SK-N-MC (cell line): ENCODE measurements at regions not wholly inside any gene's neighbourhood (a gene's known extent, or its start where the extent isn't known, plus 50 kb on each side); places are given as distances from the start of the nearest gene placed in this dataset.

Experiments
- EZH2 ChIP-seq: fragments of 200-600 bp; sonication (generic); IDR thresholded peaks from one replicate; pipeline ENCODE4 v1.6.1; 2017; ENCODE audit warnings: antibody characterized with exemption
- POLR2AphosphoS5 ChIP-seq: IDR thresholded peaks from 2 replicates; pipeline ENCODE4 v1.6.1; 2012; ENCODE audit warnings: mild to moderate bottlenecking, low read depth, low read length, borderline replicate concordance

DNA sequence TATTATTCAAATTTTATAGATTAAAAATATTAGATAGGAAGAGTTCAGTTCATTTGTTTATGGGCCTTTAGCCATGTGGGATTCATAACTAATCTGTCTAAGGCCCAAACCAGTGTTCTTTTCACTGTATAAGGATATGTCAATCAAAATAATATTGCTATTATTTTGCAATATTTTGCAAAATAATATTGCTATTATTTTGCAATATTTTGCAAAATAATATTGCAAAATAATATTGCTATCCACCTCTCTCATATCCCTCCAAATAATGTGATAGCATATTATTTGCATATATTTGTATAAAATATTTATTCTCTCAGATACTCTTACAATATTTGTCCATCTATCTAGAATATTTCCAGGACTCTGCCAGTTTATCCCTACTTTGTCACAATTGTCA lies 595.3 kb upstream of the PTCHD4 start:
- TF ChIP-seq POLR2AphosphoS5 = no peak
- no peak for TF ChIP-seq EZH2
